MM.1S (cell line): ENCODE measurements at regions not wholly inside any gene's neighbourhood (a gene's known extent, or its start where the extent isn't known, plus 50 kb on each side); places are given as distances from the start of the nearest gene placed in this dataset.

Source experiments
- CTCF ChIP-seq: fragments of 300-600 bp; sonication (generic); IDR thresholded peaks from 2 replicates; pipeline ENCODE4 v1.5.1; 2016; ENCODE audit warnings: antibody characterized with exemption, low read length, mixed read lengths
- EZH2 ChIP-seq: fragments of 300-600 bp; sonication (generic); optimal IDR thresholded peaks from 2 replicates; pipeline ENCODE3; 2017; ENCODE audit warnings: low read depth, mild to moderate bottlenecking, antibody characterized with exemption, low read length, mixed read lengths
- EZH2phosphoT487 ChIP-seq: fragments of 300-600 bp; sonication (generic); IDR thresholded peaks from 2 replicates; pipeline ENCODE4 v1.6.1; 2018; ENCODE audit warnings: antibody characterized with exemption, low read length

DNA sequence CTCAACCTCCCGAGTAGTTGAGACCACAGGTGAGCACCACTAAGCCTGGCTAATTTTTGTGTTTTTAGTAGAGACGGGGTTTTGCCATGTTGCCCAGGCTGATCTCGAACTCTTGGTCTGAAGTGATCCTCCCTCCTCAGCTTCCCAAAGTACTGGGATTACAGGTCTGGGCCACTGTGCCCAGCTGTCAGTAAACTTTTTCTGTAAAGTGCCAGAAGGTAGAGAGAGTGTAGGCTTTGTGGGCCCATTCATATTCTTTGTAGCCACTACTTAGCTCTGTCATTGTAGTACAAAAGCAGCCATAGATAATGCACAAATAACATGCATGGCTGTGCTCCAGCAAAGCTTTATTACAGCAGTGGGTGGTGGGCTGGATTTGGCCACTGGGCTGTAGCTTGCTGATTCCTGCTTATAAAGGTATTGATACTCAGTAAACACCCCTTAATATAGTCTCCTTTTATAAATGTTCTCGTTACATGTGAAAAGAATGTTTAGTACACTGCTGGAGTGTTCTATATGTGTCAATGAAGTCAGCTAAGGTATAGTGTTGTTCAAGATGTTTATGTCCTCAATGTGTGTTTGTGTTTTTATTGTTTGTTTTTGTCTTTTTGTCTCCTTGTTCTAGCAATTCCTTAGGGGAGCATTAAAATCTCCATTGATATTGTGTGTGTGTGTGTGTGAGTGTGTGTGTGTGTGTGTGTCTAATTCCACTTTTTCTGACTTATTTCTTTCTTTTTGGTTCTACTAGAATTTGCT lies 644.7 kb upstream of the DPP6 start:
- TF ChIP-seq CTCF, result no peak
- TF ChIP-seq EZH2, result no peak
- TF ChIP-seq EZH2phosphoT487, result no peak
